ENCODE measurements at regions not wholly inside any gene's neighbourhood (a gene's known extent, or its start where the extent isn't known, plus 50 kb on each side); places are given as distances from the start of the nearest gene placed in this dataset.
A peak's percentile ranks its signal among the peaks of the same experiment; 100 is the strongest.
"Not testable (repeated sequence)": the region's sequence is repeated elsewhere in the genome, so short reads cannot be mapped to it uniquely, and the experiment has no call there.

GRCh38 chr9:64813072-64813471, 471.9 kb downstream of the FOXD4L5 start:
- DNase-seq = not testable (repeated sequence)

DNA sequence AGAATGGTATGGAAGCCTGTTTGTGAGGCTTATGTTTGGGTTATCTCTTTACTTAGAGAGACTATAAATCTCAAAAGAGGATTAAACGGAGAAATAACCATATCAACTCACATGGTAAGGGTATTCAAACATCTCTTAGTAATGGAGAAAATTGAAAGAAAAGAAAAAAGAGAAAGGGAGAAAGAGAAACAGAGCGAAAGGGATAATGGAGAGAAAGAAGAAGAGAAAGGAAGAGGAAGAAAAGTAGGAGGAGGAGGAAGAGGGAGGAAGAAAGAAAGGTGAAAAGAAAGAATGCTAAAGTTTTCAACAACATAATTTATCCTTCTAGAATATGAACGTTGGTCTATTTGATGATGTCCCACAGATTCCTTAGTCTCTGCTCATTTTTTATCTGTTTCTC, 506.3 kb downstream of the FOXD4L5 start:
- not testable (repeated sequence) for DNase-seq

- not testable (repeated sequence) for DNase-seq
Observed at GRCh38 chr9:64776269-64776668, 508.7 kb downstream of the FOXD4L5 start.

DNA sequence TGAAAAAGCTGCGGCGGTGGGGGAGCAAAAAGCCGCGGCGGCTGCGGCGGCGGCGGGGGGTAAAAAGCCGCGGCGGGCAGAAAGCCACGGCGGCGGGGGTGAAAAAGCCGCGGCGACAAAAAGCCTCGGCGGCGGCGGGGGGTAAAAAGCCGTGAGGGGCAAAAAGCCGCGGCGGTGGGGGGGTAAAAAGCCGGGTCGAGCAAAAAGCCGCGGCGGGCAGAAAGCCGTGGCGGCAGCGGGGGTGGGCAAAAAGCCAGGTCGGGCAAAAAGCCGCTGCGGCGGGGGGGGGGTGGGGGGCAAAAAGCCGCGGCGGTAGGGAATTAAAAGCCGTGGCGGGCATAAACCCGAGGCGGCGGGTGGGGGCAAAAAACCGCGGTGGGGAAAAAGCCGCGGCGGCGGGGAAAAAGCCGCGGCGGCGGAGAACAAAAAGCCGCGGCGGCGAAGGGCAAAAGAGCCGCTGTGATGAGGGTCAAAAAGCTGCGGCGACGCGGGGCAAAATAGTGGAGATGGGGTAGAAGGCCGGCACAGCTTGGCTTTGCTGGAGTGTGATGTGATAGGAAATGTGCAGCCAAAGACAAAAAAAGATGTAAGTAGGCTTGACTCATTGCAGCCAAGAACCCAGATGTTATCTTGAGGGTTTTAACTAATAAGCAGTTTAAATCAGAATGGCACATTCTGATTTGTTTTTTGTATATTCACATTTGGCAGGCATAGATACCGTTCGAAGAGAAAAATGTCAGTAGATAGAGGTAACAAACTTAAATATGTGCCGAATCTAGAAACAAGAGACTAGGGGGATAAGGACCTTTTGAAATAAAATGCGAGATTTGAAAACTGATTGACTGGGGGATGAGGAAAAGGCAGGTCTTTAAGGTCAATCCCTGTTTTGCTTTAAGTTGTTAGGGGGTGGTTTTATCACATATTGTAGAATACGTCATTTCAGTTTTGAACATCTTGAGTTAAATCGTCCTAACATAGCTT, 509.9 kb downstream of the FOXD4L5 start:
- DNase-seq = peak; percentile 5

GRCh38 chr9:64774004-64774812, 510.8 kb downstream of the FOXD4L5 start:
- not testable (repeated sequence) for DNase-seq

DNA sequence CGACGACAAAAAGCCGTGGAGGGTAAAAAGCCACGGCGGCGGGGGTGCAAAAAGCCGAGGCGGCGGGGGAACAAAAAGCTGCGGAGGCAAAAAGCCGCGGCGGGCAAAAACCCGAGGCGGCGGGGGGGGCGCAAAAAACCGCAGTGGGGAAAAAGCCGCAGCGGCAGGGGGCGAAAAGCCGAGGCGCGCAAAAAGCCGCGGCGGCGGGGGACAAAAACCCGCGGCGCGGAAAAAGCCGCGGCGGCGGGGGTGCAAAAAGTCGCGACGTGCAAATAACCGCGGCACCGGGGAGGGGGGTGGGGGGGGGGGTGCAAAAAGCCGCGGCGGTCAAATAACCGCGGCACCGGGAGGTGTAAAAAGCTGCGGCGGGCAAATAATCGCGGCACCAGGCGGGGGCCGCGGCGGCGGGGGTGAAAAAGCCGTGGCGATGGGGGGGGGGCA, 511.5 kb downstream of the FOXD4L5 start:
- no peak for DNase-seq

GRCh38 chr9:64772751-64773331, 512.2 kb downstream of the FOXD4L5 start:
- DNase-seq = not testable (repeated sequence)

DNA sequence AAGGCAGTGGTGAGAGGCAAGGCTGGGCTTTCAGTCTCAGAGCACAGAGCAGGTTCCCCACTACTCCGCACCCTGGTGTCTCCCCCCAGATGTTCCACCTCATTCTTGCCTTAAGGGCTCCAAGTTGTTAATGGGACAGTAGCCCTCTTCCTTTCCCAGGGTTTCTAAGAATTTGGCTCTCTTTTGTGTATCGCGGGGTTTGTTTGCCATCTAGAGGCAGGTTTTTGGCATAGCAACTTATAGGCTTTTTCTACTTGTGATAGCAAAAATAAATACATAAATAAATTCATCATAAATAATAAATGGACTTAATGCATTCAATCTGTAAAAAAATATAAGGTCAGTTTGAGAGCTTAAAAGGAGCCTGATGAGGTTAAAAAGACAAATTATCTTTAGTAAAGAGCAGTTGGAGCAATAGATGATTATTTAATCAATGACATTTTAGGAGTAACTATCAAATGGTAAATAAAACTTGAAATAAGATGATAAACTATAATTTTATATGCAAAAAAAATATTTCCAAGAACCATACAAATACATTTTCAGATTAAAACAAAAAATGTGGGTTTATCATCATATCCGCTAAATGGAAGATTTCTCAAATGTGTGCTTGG, 512.8 kb downstream of the FOXD4L5 start:
- DNase-seq = peak; percentile 15
